ENCODE measurements at regions not wholly inside any gene's neighbourhood (a gene's known extent, or its start where the extent isn't known, plus 50 kb on each side); places are given as distances from the start of the nearest gene placed in this dataset.

DNA sequence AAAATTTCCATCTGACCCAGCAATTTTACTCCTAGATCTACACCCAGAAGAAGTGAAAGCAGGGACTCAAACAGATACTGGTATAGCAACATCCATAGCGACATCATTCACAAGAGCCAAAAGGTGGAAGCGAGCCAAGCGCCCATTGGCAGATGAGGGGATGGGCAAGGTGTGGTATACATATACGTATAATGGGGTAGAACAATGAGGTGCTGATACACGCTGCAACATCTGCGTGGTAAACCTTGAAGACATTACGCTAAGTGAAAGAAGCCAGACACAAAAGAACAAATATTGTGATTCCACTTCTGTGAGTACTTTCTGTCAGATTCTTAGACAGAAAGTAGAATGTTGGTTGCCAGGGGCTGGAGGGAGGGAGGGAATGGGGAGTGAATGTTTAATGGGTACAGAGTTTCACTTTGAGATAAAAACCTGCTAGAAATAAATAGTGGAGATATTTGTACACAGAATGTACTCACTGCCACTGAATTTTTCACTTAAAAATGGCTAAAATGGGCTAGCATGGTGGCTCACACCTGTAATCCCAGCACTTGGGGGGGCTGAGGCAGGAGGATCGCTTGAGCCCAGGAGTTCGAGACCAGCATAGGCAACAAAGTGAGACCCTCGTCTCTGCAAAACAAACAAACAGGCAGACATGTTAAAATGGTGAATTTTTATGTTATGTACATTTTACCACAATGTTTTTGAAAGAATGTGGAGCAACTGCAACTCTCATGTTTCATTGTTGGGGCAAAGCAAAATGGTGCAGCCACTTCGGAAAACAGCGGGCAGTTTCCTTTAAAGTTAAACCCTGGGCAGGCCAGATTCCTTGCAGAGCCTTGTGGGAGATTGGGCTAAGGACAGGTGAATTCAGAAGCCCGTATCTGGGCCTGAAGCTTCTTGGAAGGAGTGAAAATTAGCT lies 103.4 kb upstream of the MYCN start:
- Histone ChIP-seq H3K79me2 (ENCODE audit: insufficient read depth, low read length) (no peaks in the 10 kb centered on the region), H3K27ac (ENCODE audit: low read length) (no peak overlapping the region), H2AFZ (ENCODE audit: low read depth, low read length) (no peak overlapping the region), H3K27me3 (ENCODE audit: insufficient read depth, low read length, poor library complexity) (no peaks in the 10 kb centered on the region), H3K36me3 (ENCODE audit: insufficient read depth, low read length) (no peaks in the 10 kb centered on the region), H4K20me1 (ENCODE audit: insufficient read depth, low read length) (no peaks in the 10 kb centered on the region), H3K4me2 (ENCODE audit: insufficient read depth, low read length) (no peak overlapping the region), H3K9ac (ENCODE audit: low read depth, low read length) (no peak overlapping the region), H3K4me3 (ENCODE audit: low read depth in 1 of 2, low read length in 2 of 2) (no peak overlapping the region), H3K9me3 (ENCODE audit: insufficient read depth, low read length, severe bottlenecking) (no peaks in the 10 kb centered on the region), H3K4me1 (ENCODE audit: insufficient read depth, low read length) (no peaks in the 10 kb centered on the region)
- no peak for TF ChIP-seq EZH2 (IDR thresholded peaks at IDR 0.05; ENCODE audit: borderline replicate concordance, low read depth, low read length, severe bottlenecking)
- TF ChIP-seq, protein P1, sequence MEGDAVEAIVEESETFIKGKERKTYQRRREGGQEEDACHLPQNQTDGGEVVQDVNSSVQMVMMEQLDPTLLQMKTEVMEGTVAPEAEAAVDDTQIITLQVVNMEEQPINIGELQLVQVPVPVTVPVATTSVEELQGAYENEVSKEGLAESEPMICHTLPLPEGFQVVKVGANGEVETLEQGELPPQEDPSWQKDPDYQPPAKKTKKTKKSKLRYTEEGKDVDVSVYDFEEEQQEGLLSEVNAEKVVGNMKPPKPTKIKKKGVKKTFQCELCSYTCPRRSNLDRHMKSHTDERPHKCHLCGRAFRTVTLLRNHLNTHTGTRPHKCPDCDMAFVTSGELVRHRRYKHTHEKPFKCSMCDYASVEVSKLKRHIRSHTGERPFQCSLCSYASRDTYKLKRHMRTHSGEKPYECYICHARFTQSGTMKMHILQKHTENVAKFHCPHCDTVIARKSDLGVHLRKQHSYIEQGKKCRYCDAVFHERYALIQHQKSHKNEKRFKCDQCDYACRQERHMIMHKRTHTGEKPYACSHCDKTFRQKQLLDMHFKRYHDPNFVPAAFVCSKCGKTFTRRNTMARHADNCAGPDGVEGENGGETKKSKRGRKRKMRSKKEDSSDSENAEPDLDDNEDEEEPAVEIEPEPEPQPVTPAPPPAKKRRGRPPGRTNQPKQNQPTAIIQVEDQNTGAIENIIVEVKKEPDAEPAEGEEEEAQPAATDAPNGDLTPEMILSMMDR (IDR thresholded peaks at IDR 0.05; ENCODE audit: borderline replicate concordance, extremely low read depth, low read length, poor library complexity, severe bottlenecking): no peak
- DNase-seq (no peak), ATAC-seq (ENCODE audit: insufficient read depth, low read depth) (no peak)

DNA sequence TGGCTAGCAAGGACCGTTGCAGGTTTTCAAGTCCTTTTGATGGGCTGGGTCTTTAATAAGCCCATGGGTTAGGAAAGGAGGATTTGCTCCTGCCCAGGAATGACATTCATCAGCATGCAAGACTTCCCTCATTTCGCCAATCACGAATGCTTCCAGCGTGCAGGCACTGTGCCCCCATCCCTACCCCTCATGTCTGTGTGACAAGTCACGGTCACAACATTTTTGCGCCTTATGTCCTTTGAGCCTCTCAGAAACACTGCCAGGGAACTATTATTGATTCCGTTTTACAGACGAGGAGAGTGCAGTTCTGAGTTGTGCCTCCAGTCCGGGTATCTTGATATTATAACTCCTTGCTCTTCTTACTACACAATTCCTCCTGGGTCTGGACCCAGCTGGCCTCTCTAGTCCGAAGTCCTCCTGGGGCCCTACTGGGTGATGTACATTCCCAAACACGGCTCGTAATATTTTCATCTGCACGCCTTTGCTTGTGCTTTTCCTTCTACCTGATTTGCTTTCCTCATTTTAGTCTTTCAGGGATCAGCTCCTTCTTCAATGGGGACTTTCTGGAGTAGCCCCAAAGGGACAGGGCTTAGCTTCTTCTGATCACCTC lies 101.8 kb upstream of the MYCN start:
- Histone ChIP-seq H3K27ac (ENCODE audit: low read length) (no peak overlapping the region), H3K9me3 (ENCODE audit: insufficient read depth, low read length, severe bottlenecking) (no peaks in the 10 kb centered on the region), H3K9ac (ENCODE audit: low read depth, low read length) (no peak overlapping the region), H2AFZ (ENCODE audit: low read depth, low read length) (no peak overlapping the region), H3K27me3 (ENCODE audit: insufficient read depth, low read length, poor library complexity) (no peaks in the 10 kb centered on the region), H3K4me2 (ENCODE audit: insufficient read depth, low read length) (no peak overlapping the region), H3K79me2 (ENCODE audit: insufficient read depth, low read length) (no peaks in the 10 kb centered on the region), H3K4me1 (ENCODE audit: insufficient read depth, low read length) (no peaks in the 10 kb centered on the region), H3K36me3 (ENCODE audit: insufficient read depth, low read length) (no peaks in the 10 kb centered on the region), H4K20me1 (ENCODE audit: insufficient read depth, low read length) (no peaks in the 10 kb centered on the region), H3K4me3 (ENCODE audit: low read depth in 1 of 2, low read length in 2 of 2) (no peak overlapping the region)
- DNase-seq (no peak), ATAC-seq (ENCODE audit: insufficient read depth, low read depth) (no peak)
- TF ChIP-seq EZH2 (IDR thresholded peaks at IDR 0.05; ENCODE audit: borderline replicate concordance, low read depth, low read length, severe bottlenecking): no peak
- TF ChIP-seq, protein P1 (IDR thresholded peaks at IDR 0.05; ENCODE audit: borderline replicate concordance, extremely low read depth, low read length, poor library complexity, severe bottlenecking): no peak

DNA sequence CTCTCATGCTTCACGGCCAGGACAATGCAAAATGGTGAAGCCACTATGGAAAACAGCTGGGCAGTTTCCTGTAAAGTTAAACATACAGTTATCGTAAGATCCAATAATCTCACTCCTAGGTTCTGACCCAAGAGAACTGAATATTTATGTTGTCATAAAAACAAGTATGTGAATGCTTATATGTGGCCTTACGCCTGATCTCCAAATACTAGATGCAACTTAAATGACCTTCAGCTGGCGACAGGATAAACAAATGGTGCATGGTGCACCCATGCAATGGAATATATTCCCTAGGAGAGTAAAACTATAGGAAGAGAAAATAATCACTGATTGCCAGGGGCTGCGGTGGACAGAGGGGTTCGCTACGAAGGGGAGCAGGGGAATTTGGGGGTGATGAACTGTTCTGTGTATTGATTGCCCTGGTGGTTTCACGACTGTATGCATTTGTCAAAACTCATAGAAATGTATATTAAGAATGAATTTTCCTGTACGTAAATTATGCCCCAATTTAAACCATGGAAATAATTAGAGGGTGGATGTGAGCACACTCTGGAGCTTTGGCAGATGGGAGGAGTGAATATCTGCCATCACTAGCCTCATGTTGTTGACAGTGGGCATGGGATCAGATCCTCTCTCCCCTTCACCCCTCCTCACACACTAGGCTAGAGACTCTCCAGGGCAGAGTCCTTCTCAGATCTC lies 100.8 kb upstream of the MYCN start:
- Histone ChIP-seq H4K20me1 (ENCODE audit: insufficient read depth, low read length) (no peaks in the 10 kb centered on the region), H3K36me3 (ENCODE audit: insufficient read depth, low read length) (no peaks in the 10 kb centered on the region), H3K9ac (ENCODE audit: low read depth, low read length) (no peak overlapping the region), H3K4me1 (ENCODE audit: insufficient read depth, low read length) (no peaks in the 10 kb centered on the region), H3K4me2 (ENCODE audit: insufficient read depth, low read length) (no peak overlapping the region), H3K4me3 (ENCODE audit: low read depth in 1 of 2, low read length in 2 of 2) (no peak overlapping the region), H2AFZ (ENCODE audit: low read depth, low read length) (no peak overlapping the region), H3K27ac (ENCODE audit: low read length) (no peak overlapping the region), H3K27me3 (ENCODE audit: insufficient read depth, low read length, poor library complexity) (no peaks in the 10 kb centered on the region), H3K9me3 (ENCODE audit: insufficient read depth, low read length, severe bottlenecking) (no peaks in the 10 kb centered on the region), H3K79me2 (ENCODE audit: insufficient read depth, low read length) (no peaks in the 10 kb centered on the region)
- ATAC-seq (ENCODE audit: insufficient read depth, low read depth): no peak
- no peak for DNase-seq
- TF ChIP-seq EZH2 (IDR thresholded peaks at IDR 0.05; ENCODE audit: borderline replicate concordance, low read depth, low read length, severe bottlenecking): no peak
- TF ChIP-seq, protein P1 (IDR thresholded peaks at IDR 0.05; ENCODE audit: borderline replicate concordance, extremely low read depth, low read length, poor library complexity, severe bottlenecking): no peak

Data from DND-41 (cell line).